HEK293 (cell line): ENCODE measurements at regions not wholly inside any gene's neighbourhood (a gene's known extent, or its start where the extent isn't known, plus 50 kb on each side); places are given as distances from the start of the nearest gene placed in this dataset.

Source experiments
- ZFP41 ChIP-seq: fragments of 450-650 bp; formaldehyde crosslinking; IDR thresholded peaks from 2 replicates; pipeline ENCODE4 v1.5.1; 2016; ENCODE audit warnings: missing biosample characterization, missing genetic modification characterization, borderline replicate concordance
- ZNF184 ChIP-seq: fragments of 450-650 bp; IDR thresholded peaks from 2 replicates; pipeline ENCODE4 v1.5.1; 2018; ENCODE audit warnings: missing biosample characterization, mild to moderate bottlenecking, missing genetic modification characterization
- ZNF23 ChIP-seq: fragments of 450-650 bp; formaldehyde crosslinking; IDR thresholded peaks from 2 replicates; pipeline ENCODE4 v1.5.1; 2016; ENCODE audit warnings: missing biosample characterization, missing genetic modification characterization, borderline replicate concordance
- ZNF664 ChIP-seq: fragments of 450-650 bp; formaldehyde crosslinking; IDR thresholded peaks from 2 replicates; pipeline ENCODE4 v1.5.1; 2016; ENCODE audit warnings: missing biosample characterization, missing genetic modification characterization
- TF ChIP-seq, protein P1 (sequence below): fragments of 450-650 bp; formaldehyde crosslinking; IDR thresholded peaks from 2 replicates; pipeline ENCODE4 v1.5.1; 2016; ENCODE audit warnings: missing biosample characterization, missing genetic modification characterization
- TF ChIP-seq, protein P2 (sequence below): fragments of 450-650 bp; formaldehyde crosslinking; IDR thresholded peaks from 2 replicates; pipeline ENCODE4 v1.5.1; 2016; ENCODE audit warnings: missing biosample characterization, missing genetic modification characterization

DNA sequence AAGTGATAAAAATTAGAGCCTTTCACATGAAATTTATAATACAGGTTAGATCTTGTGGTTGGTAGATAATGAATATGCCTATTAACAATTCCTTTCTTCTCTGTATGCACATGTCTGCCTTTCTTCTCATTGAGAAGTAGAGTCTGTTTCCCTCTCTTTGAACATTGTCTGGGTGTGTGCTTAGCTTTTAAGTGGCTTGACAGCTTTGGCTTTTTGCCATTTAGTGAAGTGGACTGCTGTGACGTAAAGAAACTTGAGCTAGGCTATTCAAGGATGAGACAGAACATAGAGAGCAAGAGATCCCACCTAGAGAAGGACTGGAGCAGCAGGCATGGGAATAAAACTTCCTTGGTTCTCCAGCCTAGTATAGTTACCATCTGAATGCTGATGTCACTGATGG, 996.7 kb upstream of the CELF2 start:
- TF ChIP-seq, protein P1, sequence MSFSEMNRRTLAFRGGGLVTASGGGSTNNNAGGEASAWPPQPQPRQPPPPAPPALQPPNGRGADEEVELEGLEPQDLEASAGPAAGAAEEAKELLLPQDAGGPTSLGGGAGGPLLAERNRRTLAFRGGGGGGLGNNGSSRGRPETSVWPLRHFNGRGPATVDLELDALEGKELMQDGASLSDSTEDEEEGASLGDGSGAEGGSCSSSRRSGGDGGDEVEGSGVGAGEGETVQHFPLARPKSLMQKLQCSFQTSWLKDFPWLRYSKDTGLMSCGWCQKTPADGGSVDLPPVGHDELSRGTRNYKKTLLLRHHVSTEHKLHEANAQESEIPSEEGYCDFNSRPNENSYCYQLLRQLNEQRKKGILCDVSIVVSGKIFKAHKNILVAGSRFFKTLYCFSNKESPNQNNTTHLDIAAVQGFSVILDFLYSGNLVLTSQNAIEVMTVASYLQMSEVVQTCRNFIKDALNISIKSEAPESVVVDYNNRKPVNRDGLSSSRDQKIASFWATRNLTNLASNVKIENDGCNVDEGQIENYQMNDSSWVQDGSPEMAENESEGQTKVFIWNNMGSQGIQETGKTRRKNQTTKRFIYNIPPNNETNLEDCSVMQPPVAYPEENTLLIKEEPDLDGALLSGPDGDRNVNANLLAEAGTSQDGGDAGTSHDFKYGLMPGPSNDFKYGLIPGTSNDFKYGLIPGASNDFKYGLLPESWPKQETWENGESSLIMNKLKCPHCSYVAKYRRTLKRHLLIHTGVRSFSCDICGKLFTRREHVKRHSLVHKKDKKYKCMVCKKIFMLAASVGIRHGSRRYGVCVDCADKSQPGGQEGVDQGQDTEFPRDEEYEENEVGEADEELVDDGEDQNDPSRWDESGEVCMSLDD (tag by site-specific recombination), result no peak
- TF ChIP-seq ZNF23 (tag by site-specific recombination) (no peak), ZNF664 (tag by site-specific recombination) (no peak), ZFP41 (tag by site-specific recombination) (no peak), ZNF184 (tag by site-specific recombination) (no peak)
- TF ChIP-seq, protein P2, sequence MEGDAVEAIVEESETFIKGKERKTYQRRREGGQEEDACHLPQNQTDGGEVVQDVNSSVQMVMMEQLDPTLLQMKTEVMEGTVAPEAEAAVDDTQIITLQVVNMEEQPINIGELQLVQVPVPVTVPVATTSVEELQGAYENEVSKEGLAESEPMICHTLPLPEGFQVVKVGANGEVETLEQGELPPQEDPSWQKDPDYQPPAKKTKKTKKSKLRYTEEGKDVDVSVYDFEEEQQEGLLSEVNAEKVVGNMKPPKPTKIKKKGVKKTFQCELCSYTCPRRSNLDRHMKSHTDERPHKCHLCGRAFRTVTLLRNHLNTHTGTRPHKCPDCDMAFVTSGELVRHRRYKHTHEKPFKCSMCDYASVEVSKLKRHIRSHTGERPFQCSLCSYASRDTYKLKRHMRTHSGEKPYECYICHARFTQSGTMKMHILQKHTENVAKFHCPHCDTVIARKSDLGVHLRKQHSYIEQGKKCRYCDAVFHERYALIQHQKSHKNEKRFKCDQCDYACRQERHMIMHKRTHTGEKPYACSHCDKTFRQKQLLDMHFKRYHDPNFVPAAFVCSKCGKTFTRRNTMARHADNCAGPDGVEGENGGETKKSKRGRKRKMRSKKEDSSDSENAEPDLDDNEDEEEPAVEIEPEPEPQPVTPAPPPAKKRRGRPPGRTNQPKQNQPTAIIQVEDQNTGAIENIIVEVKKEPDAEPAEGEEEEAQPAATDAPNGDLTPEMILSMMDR (tag by site-specific recombination), result no peak
